Hypothalamus (tissue), 51 donors: ENCODE measurements at regions not wholly inside any gene's neighbourhood (a gene's known extent, or its start where the extent isn't known, plus 50 kb on each side); places are given as distances from the start of the nearest gene placed in this dataset.
"Not testable (repeated sequence)": the region's sequence is repeated elsewhere in the genome, so short reads cannot be mapped to it uniquely, and the experiment has no call there.

ENCODE experiments used
- DNase-seq, 51 donors: peaks; one replicate each; lab custom pipeline; 2025; lab: John Stamatoyannopoulos, UW

DNA sequence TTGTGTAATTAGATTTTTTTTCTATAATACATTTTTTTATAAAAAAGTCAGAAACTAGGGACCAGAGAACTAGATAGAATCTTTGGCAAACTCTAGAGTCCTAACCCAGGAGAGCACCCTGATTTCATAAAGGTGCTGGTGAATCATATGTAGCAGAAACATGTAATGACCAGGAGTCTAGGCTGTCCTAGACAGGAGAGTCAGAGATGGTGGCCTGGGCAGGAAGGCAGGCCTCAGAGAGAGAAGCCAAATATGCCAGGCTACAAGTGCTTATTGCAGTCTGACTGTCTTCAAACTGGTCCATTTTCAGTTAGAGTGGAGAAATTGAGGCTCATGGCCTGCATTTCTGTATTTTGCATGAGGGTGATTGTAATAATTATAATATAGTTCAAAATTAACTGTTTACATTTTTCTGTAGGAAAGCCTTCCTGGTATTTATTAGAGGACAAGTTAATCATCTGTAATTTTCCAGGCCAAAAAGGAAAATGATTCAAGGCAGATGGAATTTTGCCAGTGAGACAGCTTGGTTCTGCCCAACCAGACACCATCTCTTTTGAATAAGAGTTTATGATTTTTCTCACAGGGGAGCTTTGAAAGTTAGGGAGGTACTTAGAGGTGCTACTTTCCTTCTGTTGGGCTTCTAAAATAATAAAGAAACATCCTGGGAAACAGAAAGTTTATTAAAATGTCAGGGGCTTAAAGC lies 129.8 kb downstream of the S1PR1 start:
- no peak for DNase-seq

- DNase-seq: no peak
Observed at GRCh38 chr1:101367630-101368029, 130.8 kb downstream of the S1PR1 start.

DNA sequence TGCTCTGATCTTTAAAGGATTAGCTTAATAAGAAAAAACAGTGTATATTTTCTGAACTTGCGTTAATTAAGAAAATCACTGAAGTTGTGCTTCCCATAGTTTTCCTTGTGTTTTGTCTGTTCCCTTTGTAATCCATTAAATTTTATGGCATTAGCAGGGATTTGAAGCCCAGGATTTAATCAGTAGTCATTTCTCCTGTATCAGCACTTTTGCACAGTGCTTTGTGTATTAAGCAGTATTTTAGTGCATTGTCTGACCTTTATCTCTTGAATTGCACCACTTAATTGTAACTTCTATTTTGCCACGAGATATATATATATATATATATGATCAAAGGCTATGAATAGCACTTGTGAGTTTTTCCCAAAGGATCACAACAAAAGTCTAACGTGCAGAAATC lies 133.7 kb downstream of the S1PR1 start:
- DNase-seq: no peak

GRCh38 chr1:101371259-101371658 lies 134.4 kb downstream of the S1PR1 start:
- no peak for DNase-seq

DNA sequence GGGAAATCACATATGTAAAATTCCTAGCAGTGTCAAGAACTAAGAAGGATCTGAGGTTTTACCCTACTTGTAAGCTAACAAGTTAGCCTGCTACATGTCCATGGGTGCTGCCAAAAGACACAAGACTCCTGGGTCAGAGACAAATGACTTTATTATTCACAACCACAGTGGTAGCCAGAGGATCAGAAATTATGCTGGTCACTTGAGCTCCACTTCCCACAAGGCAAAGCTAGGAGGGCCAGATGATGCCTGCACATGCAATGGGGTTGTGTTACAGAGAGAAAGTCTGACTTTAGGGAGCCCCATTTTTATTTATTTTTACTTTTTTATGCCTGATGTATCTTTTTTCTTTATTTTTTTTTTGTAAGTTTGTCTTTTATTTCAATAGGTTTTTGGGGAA lies 136.8 kb downstream of the S1PR1 start:
- no peak for DNase-seq

DNA sequence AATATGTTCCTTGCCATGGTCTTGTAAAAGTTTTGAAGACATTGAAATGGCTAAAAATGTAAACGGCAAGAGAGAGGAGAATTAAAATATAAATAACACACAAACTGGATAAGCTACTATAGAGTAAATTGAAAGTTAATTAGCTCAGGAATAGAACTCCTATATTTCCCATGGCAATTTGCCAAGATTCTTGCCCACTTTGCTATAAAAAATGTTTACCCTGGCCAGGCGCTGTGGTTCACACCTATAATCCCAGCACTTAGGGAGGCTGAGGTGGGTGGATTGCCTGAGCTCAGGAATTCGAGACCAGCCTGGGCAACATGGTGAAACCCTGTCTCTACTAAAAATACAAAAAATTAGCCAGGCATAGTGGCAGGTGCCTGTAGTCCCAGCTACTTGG lies 138.6 kb downstream of the S1PR1 start:
- not testable (repeated sequence) for DNase-seq

- no peak for DNase-seq
Observed at GRCh38 chr1:101376121-101377083, 139.6 kb downstream of the S1PR1 start.

DNA sequence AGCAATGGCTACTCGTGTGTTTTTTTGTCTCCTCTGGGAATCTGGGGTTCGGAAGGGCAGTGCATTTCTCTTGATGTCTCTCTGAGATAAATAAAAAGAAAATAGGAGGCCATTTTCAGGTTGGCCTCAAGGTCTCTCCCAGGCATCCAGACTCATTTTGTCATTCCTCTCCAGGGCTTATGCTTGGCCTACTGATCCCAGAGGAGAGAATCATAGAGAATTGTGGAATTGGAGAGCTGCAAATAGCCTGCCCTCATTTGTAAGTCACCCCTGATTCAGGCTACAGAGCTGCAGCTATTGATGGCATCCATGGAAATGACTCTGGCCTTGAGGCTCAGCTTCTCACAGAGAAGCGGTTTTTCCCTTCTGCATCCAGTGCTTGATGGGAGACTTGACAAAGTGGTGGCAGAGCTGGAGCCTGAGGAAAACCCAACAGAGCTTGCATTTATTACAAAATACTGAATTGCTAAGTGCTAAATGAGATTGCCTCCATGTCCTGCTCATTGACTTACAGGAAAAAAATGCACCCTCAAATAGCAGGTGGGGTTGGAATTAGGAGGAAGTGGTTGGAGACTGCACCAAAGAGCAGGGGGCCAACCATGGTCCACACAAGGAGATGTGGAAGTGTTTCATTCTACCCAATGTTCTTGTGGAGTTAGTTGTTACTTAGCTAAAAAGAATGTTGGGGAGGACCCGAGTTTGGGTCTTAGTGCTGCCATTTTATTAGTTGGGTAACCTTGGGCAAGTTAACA lies 140.4 kb downstream of the S1PR1 start:
- DNase-seq: no peak

GRCh38 chr1:101379037-101379436 lies 142.2 kb downstream of the S1PR1 start:
- DNase-seq: no peak

- no peak for DNase-seq
Observed at GRCh38 chr1:101379950-101380349, 143.1 kb downstream of the S1PR1 start.

- DNase-seq: no peak
Observed at GRCh38 chr1:101382135-101382534, 145.3 kb downstream of the S1PR1 start.

DNA sequence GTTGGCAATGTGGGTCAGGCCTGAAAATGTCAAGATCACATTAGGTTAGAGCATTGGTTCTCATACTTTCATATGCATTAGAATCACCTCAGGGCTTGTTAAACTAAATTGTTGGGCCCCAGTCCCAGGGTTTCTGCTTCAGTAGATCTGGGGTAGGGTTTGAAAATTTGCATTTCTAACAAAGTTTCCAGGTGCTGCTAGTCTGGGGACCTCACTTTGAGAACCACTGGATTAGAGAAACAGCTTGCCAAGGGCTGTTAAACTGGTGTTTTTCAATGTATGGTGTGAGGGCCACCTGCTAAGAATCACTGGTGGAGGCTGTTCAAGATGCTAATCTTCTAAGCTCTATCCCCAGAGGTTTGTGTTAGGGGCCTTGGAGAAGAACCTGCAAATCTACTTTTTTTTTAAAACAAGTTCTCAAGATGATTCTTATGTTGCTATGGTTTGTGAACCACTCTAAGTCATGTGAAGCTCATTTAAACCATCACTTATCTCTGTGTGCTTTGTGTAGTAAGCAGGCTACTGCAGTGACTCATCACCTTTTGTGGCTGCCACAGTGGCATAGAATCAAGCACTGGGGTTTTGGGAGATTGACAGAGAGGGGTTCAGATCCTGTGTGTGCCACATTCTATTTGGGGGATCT lies 152.2 kb downstream of the S1PR1 start:
- DNase-seq: no peak

GRCh38 chr1:101389547-101389929 lies 152.7 kb downstream of the S1PR1 start:
- no peak for DNase-seq

- DNase-seq: no peak
Observed at GRCh38 chr1:101392552-101392951, 155.7 kb downstream of the S1PR1 start.

DNA sequence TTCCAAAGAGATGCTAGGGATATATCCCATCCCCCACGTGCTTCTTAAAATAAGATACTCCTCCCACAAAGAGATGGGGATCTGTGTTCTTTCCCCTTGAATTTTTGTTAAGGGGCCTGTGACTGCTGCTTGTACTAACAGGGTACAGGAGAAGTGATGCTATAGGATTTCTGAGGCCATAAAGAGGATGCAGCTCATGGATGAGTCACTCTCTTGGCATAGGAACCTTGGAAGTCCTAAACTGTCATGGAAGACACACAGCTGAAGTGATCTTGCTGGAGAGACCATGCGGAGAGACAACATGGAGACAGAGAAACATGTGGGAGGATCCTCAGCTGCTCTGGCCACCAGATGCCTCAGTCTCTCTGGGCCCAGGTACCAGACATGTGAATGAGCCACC lies 157.2 kb downstream of the S1PR1 start:
- DNase-seq: no peak

GRCh38 chr1:101399222-101399621 lies 162.4 kb downstream of the S1PR1 start:
- no peak for DNase-seq

DNA sequence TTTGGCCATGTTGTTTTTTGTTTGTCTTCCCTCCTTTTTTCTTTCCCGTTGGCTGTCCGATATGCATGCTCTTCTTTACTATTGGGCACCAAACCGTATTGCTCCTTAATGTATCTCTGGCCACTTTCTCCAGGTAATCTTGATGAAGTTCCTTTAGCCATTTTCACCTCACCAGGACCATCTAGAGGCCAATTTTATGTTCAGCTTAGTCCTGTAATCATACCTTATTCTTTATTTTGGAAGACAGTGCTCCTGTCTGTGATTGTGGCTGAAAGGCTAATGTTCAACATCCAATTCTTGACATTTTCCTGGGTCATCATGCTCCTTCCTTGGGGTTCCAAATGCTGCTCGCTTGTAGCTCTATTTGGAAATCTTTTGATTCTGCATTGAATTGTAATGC lies 169.5 kb downstream of the S1PR1 start:
- DNase-seq: no peak

- no peak for DNase-seq
Observed at GRCh38 chr1:101406681-101407080, 169.9 kb downstream of the S1PR1 start.

- DNase-seq: no peak
Observed at GRCh38 chr1:101407505-101408211, 170.8 kb downstream of the S1PR1 start.
